HepG2 (cell line): ENCODE measurements at regions not wholly inside any gene's neighbourhood (a gene's known extent, or its start where the extent isn't known, plus 50 kb on each side); places are given as distances from the start of the nearest gene placed in this dataset.

Source experiments
- KDM6A ChIP-seq: IDR thresholded peaks from 2 replicates; pipeline ENCODE4 v1.6.1; 2016; ENCODE audit warnings: low read depth
- MIER3 ChIP-seq: IDR thresholded peaks from 2 replicates; pipeline ENCODE4 v1.6.1; 2016; ENCODE audit warnings: missing compliant biosample characterization, borderline replicate concordance
- PAX8 ChIP-seq: sonication (generic); formaldehyde crosslinking; IDR thresholded peaks from 2 replicates; pipeline ENCODE4 v1.8.0; 2022; ENCODE audit warnings: mild to moderate bottlenecking, missing genetic modification reagents, borderline replicate concordance
- SALL2 ChIP-seq: sonication (generic); formaldehyde crosslinking; IDR thresholded peaks from 2 replicates; pipeline ENCODE4 v1.8.1; 2023; ENCODE audit warnings: mild to moderate bottlenecking, missing genetic modification reagents, inconsistent platforms
- ZFYVE20 ChIP-seq: sonication (generic); formaldehyde crosslinking; IDR thresholded peaks from 2 replicates; pipeline ENCODE4 v1.8.0; 2023; ENCODE audit warnings: low read depth, mild to moderate bottlenecking, moderate library complexity, missing genetic modification reagents, borderline replicate concordance
- ZNF235 ChIP-seq: sonication (generic); formaldehyde crosslinking; IDR thresholded peaks from 2 replicates; pipeline ENCODE4 v1.8.1; 2023; ENCODE audit warnings: mild to moderate bottlenecking, missing genetic modification reagents, borderline replicate concordance
- ZNF24 ChIP-seq: fragments of 450-650 bp; IDR thresholded peaks from 2 replicates; pipeline ENCODE4 v1.6.1; 2017; ENCODE audit warnings: antibody characterized with exemption, mild to moderate bottlenecking
- ZNF672 ChIP-seq: sonication (generic); formaldehyde crosslinking; IDR thresholded peaks from 2 replicates; pipeline ENCODE4 v1.8.1; 2022; ENCODE audit warnings: missing genetic modification reagents
- TF ChIP-seq, protein P1 (sequence below): sonication (generic); formaldehyde crosslinking; IDR thresholded peaks from 2 replicates; pipeline ENCODE4 v1.5.0; 2020; ENCODE audit warnings: missing genetic modification reagents
- TF ChIP-seq, protein P2 (sequence below): sonication (generic); formaldehyde crosslinking; IDR thresholded peaks from 2 replicates; pipeline ENCODE4 v1.5.0; 2020; ENCODE audit warnings: mild to moderate bottlenecking, missing genetic modification reagents, moderate library complexity
- TF ChIP-seq, protein P3 (sequence below): sonication (generic); formaldehyde crosslinking; IDR thresholded peaks from 2 replicates; pipeline ENCODE4; 2020; ENCODE audit warnings: missing genetic modification reagents, mild to moderate bottlenecking, borderline replicate concordance

DNA sequence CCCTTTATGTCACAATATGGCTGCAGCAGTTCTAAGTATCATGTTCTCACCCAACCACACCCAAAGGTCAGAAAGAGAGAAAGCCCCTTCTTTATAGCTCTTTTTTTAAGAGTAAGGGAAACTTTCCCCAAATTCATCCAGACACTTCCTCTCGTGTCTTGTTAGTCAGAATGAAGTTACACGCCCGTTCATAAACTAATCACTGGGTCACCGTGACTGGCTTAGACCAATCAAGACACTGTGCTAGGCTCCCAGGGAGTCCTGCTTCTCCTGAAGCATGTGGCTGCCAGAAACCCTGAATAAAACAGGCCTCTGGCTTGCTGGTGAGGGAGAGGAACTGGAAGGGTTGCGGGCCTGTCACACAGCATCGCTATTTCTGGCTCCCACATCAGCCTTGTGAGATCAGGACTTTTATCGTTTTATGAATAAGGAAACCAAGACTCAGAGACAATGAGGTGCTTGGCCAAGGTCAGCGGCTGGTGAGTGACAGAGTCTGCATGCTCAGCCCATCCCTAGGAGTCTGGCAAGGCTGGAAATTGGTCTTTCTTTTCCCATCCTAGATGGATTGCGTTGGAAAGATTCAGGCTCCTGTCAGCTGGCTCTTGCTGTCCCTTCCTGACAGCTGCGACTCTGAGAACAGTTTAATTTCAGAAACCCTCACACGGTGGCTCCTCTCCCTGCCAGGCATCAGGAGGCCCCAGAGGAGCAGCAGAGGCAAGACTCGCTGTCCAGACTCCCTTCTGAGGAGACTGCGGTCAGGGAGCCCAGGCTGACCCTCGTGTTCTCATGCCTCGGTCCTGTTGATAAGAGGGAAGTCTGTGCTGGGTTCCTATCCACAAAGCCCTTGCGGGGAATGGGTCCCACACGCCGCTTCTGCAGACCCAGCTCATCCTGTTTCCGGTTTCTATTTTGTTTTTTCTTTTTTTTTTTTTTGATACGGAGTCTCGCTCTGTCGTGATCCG, 104.5 kb upstream of the TAF1B start (continued):
- TF ChIP-seq ZNF672: no peak
- TF ChIP-seq KDM6A: no peak
- TF ChIP-seq SALL2 (CRISPR knock-in tag): no peak
- TF ChIP-seq, protein P1, sequence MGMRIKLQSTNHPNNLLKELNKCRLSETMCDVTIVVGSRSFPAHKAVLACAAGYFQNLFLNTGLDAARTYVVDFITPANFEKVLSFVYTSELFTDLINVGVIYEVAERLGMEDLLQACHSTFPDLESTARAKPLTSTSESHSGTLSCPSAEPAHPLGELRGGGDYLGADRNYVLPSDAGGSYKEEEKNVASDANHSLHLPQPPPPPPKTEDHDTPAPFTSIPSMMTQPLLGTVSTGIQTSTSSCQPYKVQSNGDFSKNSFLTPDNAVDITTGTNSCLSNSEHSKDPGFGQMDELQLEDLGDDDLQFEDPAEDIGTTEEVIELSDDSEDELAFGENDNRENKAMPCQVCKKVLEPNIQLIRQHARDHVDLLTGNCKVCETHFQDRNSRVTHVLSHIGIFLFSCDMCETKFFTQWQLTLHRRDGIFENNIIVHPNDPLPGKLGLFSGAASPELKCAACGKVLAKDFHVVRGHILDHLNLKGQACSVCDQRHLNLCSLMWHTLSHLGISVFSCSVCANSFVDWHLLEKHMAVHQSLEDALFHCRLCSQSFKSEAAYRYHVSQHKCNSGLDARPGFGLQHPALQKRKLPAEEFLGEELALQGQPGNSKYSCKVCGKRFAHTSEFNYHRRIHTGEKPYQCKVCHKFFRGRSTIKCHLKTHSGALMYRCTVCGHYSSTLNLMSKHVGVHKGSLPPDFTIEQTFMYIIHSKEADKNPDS (CRISPR knock-in tag): no peak
- TF ChIP-seq, protein P2, sequence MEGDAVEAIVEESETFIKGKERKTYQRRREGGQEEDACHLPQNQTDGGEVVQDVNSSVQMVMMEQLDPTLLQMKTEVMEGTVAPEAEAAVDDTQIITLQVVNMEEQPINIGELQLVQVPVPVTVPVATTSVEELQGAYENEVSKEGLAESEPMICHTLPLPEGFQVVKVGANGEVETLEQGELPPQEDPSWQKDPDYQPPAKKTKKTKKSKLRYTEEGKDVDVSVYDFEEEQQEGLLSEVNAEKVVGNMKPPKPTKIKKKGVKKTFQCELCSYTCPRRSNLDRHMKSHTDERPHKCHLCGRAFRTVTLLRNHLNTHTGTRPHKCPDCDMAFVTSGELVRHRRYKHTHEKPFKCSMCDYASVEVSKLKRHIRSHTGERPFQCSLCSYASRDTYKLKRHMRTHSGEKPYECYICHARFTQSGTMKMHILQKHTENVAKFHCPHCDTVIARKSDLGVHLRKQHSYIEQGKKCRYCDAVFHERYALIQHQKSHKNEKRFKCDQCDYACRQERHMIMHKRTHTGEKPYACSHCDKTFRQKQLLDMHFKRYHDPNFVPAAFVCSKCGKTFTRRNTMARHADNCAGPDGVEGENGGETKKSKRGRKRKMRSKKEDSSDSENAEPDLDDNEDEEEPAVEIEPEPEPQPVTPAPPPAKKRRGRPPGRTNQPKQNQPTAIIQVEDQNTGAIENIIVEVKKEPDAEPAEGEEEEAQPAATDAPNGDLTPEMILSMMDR (CRISPR knock-in tag): no peak
- TF ChIP-seq MIER3 (CRISPR knock-in tag): no peak
- TF ChIP-seq ZNF235 (CRISPR knock-in tag): no peak
- no peak for TF ChIP-seq PAX8 (CRISPR knock-in tag)
- TF ChIP-seq, protein P3, sequence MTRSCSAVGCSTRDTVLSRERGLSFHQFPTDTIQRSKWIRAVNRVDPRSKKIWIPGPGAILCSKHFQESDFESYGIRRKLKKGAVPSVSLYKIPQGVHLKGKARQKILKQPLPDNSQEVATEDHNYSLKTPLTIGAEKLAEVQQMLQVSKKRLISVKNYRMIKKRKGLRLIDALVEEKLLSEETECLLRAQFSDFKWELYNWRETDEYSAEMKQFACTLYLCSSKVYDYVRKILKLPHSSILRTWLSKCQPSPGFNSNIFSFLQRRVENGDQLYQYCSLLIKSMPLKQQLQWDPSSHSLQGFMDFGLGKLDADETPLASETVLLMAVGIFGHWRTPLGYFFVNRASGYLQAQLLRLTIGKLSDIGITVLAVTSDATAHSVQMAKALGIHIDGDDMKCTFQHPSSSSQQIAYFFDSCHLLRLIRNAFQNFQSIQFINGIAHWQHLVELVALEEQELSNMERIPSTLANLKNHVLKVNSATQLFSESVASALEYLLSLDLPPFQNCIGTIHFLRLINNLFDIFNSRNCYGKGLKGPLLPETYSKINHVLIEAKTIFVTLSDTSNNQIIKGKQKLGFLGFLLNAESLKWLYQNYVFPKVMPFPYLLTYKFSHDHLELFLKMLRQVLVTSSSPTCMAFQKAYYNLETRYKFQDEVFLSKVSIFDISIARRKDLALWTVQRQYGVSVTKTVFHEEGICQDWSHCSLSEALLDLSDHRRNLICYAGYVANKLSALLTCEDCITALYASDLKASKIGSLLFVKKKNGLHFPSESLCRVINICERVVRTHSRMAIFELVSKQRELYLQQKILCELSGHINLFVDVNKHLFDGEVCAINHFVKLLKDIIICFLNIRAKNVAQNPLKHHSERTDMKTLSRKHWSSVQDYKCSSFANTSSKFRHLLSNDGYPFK: no peak
- no peak for TF ChIP-seq ZNF24
- TF ChIP-seq ZFYVE20 (CRISPR knock-in tag): no peak
